GM23338 (cell line): ENCODE measurements at regions not wholly inside any gene's neighbourhood (a gene's known extent, or its start where the extent isn't known, plus 50 kb on each side); places are given as distances from the start of the nearest gene placed in this dataset.

ENCODE experiments used
- ATAC-seq: fragments of 200-7000 bp; cut with Tn5 transposase; 3 replicates; pipeline ENCODE4 v1.9.1; 2020
- DNase-seq: peaks from one replicate; pipeline ENCODE4 v3.0.0-alpha.2; 2015; ENCODE audit warnings: low spot score
- H2AFZ ChIP-seq: fragments of 200-600 bp; sonication (generic); 2 replicates; pipeline ENCODE4 v1.8.0; 2016; ENCODE audit warnings: antibody characterized with exemption, mild to moderate bottlenecking, moderate library complexity
- H3F3A ChIP-seq: fragments of 200-600 bp; sonication (generic); replicated peaks from 2 replicates; pipeline ENCODE4 v1.8.0; 2017; ENCODE audit warnings: antibody characterized with exemption, mixed run types, low read depth
- H3K27ac ChIP-seq: fragments of 200-600 bp; sonication (generic); 2 replicates; pipeline ENCODE4 v1.6.1; 2016; ENCODE audit warnings: low read depth
- H3K27me3 ChIP-seq: fragments of 200-600 bp; sonication (generic); 2 replicates; pipeline ENCODE4 v1.8.0; 2016; ENCODE audit warnings: mild to moderate bottlenecking, mixed run types, moderate library complexity; ENCODE audit not compliant: insufficient read depth
- H3K36me3 ChIP-seq: fragments of 200-600 bp; sonication (generic); 2 replicates; pipeline ENCODE4 v1.8.0; 2016; ENCODE audit warnings: mild to moderate bottlenecking; ENCODE audit not compliant: insufficient read depth
- H3K4me1 ChIP-seq: fragments of 200-600 bp; sonication (generic); 2 replicates; pipeline ENCODE4 v1.8.0; 2016; ENCODE audit warnings: mild to moderate bottlenecking, moderate library complexity; ENCODE audit not compliant: insufficient read depth
- H3K4me2 ChIP-seq: fragments of 200-600 bp; sonication (generic); 2 replicates; pipeline ENCODE4 v1.7.1; 2017; ENCODE audit warnings: mixed run types
- H3K4me3 ChIP-seq: fragments of 200-600 bp; sonication (generic); 2 replicates; pipeline ENCODE4 v1.6.1; 2016; ENCODE audit warnings: mixed run types
- H3K79me2 ChIP-seq: fragments of 200-600 bp; sonication (generic); replicated peaks from 2 replicates; pipeline ENCODE4 v1.8.0; 2017; ENCODE audit warnings: mild to moderate bottlenecking; ENCODE audit not compliant: insufficient read depth
- H3K9me2 ChIP-seq: fragments of 200-600 bp; sonication (generic); 2 replicates; pipeline ENCODE4 v1.8.0; 2017; ENCODE audit not compliant: insufficient read depth
- H4K20me1 ChIP-seq: fragments of 200-600 bp; sonication (generic); replicated peaks from 2 replicates; pipeline ENCODE4 v1.8.0; 2017; ENCODE audit warnings: mild to moderate bottlenecking; ENCODE audit not compliant: insufficient read depth
- H3K27ac Mint-ChIP-seq: 2 replicates; pipeline ENCODE4 v1.8.0; 2020; ENCODE audit warnings: inconsistent platforms, mild to moderate bottlenecking, moderate library complexity, mixed read lengths
- H3K27me3 Mint-ChIP-seq: 3 replicates; pipeline ENCODE4 v1.8.0; 2022; ENCODE audit warnings: low read depth, mild to moderate bottlenecking, moderate library complexity, mixed read lengths, inconsistent platforms; ENCODE audit not compliant: insufficient read depth, poor library complexity
- H3K36me3 Mint-ChIP-seq: 3 replicates; pipeline ENCODE4 v1.8.0; 2021; ENCODE audit warnings: low read depth, mild to moderate bottlenecking, inconsistent platforms, moderate library complexity, mixed read lengths
- H3K4me1 Mint-ChIP-seq: 3 replicates; pipeline ENCODE4 v1.8.0; 2020; ENCODE audit warnings: mild to moderate bottlenecking, inconsistent platforms, mixed read lengths
- H3K4me3 Mint-ChIP-seq: 3 replicates; pipeline ENCODE4 v1.8.0; 2021; ENCODE audit warnings: moderate library complexity, mild to moderate bottlenecking, inconsistent platforms, mixed read lengths
- H3K9me3 Mint-ChIP-seq: 3 replicates; pipeline ENCODE4 v1.8.0; 2020; ENCODE audit warnings: moderate library complexity, mild to moderate bottlenecking, inconsistent platforms, mixed read lengths
- EZH2 ChIP-seq: fragments of 200-600 bp; sonication (generic); IDR thresholded peaks from one replicate; pipeline ENCODE4 v1.8.0; 2017; ENCODE audit warnings: antibody characterized with exemption, mild to moderate bottlenecking, low read depth; ENCODE audit not compliant: unreplicated experiment
- EZH2phosphoT487 ChIP-seq: fragments of 200-600 bp; sonication (generic); IDR thresholded peaks from one replicate; pipeline ENCODE4 v1.8.1; 2018; ENCODE audit warnings: antibody characterized with exemption; ENCODE audit not compliant: unreplicated experiment
- JUNB ChIP-seq: IDR thresholded peaks from one replicate; pipeline ENCODE4 v1.6.1; 2016; ENCODE audit warnings: antibody characterized with exemption; ENCODE audit not compliant: unreplicated experiment
- NANOG ChIP-seq: IDR thresholded peaks from 2 replicates; pipeline ENCODE4 v1.6.1; 2016; ENCODE audit warnings: antibody characterized with exemption, borderline replicate concordance
- POLR2AphosphoS5 ChIP-seq: IDR thresholded peaks from 2 replicates; pipeline ENCODE4 v1.6.1; 2016; ENCODE audit warnings: antibody characterized with exemption, low read depth
- STAT1 ChIP-seq: IDR thresholded peaks from one replicate; pipeline ENCODE4 v1.6.1; 2016; ENCODE audit warnings: antibody characterized with exemption; ENCODE audit not compliant: unreplicated experiment
- TF ChIP-seq, protein P1 (sequence below): IDR thresholded peaks from 2 replicates; pipeline ENCODE4 v1.6.1; 2016; ENCODE audit warnings: antibody characterized with exemption
- TF ChIP-seq, protein P2 (sequence below): IDR thresholded peaks from one replicate; pipeline ENCODE4 v1.6.1; 2018; ENCODE audit warnings: antibody characterized with exemption; ENCODE audit not compliant: unreplicated experiment
- TF ChIP-seq, protein P3 (sequence below), 2 experiments: fragments of 200-600 bp in 1 of 2; sonication (generic) in 1 of 2; conservative IDR thresholded peaks; 2 replicates each; pipeline versions ENCODE4 v1.5.1 to v1.6.1; 2016 to 2017; ENCODE audit warnings: antibody characterized with exemption in 2 of 2, low read depth in 2 of 2, mild to moderate bottlenecking in 2 of 2, moderate library complexity in 1 of 2

DNA sequence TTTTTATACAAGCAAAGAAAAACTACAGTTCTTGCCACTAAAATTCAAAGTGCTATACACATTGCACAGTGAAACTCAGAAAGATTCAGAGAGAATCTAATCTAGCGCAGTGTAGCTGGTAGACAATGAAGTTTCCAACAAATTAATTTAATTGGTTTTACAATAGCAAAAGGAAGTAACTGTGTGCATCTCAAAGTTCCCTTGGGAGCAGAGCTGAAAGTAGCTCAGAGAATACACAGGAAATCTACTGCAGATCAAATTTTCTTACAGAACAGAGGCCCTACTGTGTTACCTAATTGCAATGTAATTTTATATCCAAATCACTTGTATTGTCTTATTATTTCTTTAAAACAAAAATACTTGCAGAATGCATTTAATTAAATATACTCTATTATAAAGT, 1396.2 kb upstream of the TENM4 start:
- Mint-ChIP-seq H3K27me3 (no peaks in the 10 kb centered on the region), H3K4me3 (no peak overlapping the region)
- H3K27me3 ChIP-seq = no peaks in the 10 kb centered on the region

DNA sequence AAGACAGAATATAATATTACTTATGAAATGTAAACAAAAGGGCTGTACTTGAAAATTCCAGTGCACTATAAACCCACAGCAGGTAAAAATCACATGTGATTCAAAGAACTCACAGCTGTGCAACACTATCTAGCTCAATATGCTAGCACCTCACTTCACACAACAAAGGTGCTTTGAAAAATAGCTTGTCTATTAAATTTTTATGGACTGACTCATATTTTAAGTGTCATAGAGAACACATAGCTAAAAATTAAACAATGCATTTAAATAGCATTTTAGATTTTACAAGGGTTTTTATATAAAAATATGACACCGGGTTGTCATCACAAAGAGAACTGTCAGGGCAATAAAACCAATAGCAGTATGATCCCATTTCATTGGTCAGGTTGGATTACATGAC, 1390.5 kb upstream of the TENM4 start:
- Histone ChIP-seq H2AFZ (no peak overlapping the region), H3K36me3 (no peaks in the 10 kb centered on the region), H3F3A (no peaks in the 10 kb centered on the region), H3K4me1 (no peaks in the 10 kb centered on the region), H4K20me1 (no peaks in the 10 kb centered on the region), H3K4me3 (no peak overlapping the region), H3K9me2 (no peaks in the 10 kb centered on the region), H3K4me2 (no peak overlapping the region), H3K27ac (no peak overlapping the region), H3K27me3 (no peaks in the 10 kb centered on the region), H3K79me2 (no peaks in the 10 kb centered on the region)
- Mint-ChIP-seq H3K4me1 (peaks cover 8% of the 10 kb centered on the region; the same call in 2 of the 3 replicates), H3K27ac (no peak overlapping the region), H3K36me3 (no peaks in the 10 kb centered on the region), H3K27me3 (no peaks in the 10 kb centered on the region), H3K9me3 (no peaks in the 10 kb centered on the region), H3K4me3 (no peak overlapping the region)
- DNase-seq = no peak
- no peak for ATAC-seq
- TF ChIP-seq JUNB (no peak), STAT1 (no peak)
- TF ChIP-seq, protein P1, sequence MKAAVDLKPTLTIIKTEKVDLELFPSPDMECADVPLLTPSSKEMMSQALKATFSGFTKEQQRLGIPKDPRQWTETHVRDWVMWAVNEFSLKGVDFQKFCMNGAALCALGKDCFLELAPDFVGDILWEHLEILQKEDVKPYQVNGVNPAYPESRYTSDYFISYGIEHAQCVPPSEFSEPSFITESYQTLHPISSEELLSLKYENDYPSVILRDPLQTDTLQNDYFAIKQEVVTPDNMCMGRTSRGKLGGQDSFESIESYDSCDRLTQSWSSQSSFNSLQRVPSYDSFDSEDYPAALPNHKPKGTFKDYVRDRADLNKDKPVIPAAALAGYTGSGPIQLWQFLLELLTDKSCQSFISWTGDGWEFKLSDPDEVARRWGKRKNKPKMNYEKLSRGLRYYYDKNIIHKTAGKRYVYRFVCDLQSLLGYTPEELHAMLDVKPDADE = no peak

More for the DNA sequence above, 1396.2 kb upstream of the TENM4 start:
- no peak overlapping the region; the same call in 1 of the 2 replicates for H3K27ac Mint-ChIP-seq
- no peaks in the 10 kb centered on the region for H3K36me3 Mint-ChIP-seq
- peaks cover 3% of the 10 kb centered on the region; the same call in 2 of the 3 replicates for H3K4me1 Mint-ChIP-seq
- no peaks in the 10 kb centered on the region for H3K79me2 ChIP-seq
- no peak overlapping the region for H3K27ac ChIP-seq
- H3F3A ChIP-seq = no peaks in the 10 kb centered on the region
- H4K20me1 ChIP-seq = no peaks in the 10 kb centered on the region
- no peak overlapping the region for H3K4me2 ChIP-seq
- H3K9me3 Mint-ChIP-seq = no peaks in the 10 kb centered on the region
- no peak for ATAC-seq
- no peaks in the 10 kb centered on the region for H3K4me1 ChIP-seq
- no peaks in the 10 kb centered on the region for H3K9me2 ChIP-seq
- no peaks in the 10 kb centered on the region for H3K36me3 ChIP-seq
- H2AFZ ChIP-seq = no peak overlapping the region
- H3K4me3 ChIP-seq = no peak overlapping the region
- no peak for DNase-seq
- TF ChIP-seq NANOG = no peak
- TF ChIP-seq, protein P2, sequence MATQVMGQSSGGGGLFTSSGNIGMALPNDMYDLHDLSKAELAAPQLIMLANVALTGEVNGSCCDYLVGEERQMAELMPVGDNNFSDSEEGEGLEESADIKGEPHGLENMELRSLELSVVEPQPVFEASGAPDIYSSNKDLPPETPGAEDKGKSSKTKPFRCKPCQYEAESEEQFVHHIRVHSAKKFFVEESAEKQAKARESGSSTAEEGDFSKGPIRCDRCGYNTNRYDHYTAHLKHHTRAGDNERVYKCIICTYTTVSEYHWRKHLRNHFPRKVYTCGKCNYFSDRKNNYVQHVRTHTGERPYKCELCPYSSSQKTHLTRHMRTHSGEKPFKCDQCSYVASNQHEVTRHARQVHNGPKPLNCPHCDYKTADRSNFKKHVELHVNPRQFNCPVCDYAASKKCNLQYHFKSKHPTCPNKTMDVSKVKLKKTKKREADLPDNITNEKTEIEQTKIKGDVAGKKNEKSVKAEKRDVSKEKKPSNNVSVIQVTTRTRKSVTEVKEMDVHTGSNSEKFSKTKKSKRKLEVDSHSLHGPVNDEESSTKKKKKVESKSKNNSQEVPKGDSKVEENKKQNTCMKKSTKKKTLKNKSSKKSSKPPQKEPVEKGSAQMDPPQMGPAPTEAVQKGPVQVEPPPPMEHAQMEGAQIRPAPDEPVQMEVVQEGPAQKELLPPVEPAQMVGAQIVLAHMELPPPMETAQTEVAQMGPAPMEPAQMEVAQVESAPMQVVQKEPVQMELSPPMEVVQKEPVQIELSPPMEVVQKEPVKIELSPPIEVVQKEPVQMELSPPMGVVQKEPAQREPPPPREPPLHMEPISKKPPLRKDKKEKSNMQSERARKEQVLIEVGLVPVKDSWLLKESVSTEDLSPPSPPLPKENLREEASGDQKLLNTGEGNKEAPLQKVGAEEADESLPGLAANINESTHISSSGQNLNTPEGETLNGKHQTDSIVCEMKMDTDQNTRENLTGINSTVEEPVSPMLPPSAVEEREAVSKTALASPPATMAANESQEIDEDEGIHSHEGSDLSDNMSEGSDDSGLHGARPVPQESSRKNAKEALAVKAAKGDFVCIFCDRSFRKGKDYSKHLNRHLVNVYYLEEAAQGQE = no peak
- TF ChIP-seq POLR2AphosphoS5 = no peak
- TF ChIP-seq STAT1 = no peak
- TF ChIP-seq, protein P3, sequence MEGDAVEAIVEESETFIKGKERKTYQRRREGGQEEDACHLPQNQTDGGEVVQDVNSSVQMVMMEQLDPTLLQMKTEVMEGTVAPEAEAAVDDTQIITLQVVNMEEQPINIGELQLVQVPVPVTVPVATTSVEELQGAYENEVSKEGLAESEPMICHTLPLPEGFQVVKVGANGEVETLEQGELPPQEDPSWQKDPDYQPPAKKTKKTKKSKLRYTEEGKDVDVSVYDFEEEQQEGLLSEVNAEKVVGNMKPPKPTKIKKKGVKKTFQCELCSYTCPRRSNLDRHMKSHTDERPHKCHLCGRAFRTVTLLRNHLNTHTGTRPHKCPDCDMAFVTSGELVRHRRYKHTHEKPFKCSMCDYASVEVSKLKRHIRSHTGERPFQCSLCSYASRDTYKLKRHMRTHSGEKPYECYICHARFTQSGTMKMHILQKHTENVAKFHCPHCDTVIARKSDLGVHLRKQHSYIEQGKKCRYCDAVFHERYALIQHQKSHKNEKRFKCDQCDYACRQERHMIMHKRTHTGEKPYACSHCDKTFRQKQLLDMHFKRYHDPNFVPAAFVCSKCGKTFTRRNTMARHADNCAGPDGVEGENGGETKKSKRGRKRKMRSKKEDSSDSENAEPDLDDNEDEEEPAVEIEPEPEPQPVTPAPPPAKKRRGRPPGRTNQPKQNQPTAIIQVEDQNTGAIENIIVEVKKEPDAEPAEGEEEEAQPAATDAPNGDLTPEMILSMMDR (conservative IDR thresholded peaks at IDR 0.05; ENCODE audit: low read depth in 2 of 2) = no peak
- no peak for TF ChIP-seq EZH2
- no peak for TF ChIP-seq JUNB
- TF ChIP-seq EZH2phosphoT487 = no peak
